Esophagus muscularis mucosa (tissue), 4 donors: ENCODE measurements at regions not wholly inside any gene's neighbourhood (a gene's known extent, or its start where the extent isn't known, plus 50 kb on each side); places are given as distances from the start of the nearest gene placed in this dataset.

Source experiments
- DNase-seq: peaks from one replicate; pipeline ENCODE4 v3.0.0-alpha.2; 2017; ENCODE audit errors: extremely low spot score
- H3K27ac ChIP-seq, 4 donors: fragments of 200-600 bp; sonication (generic); replicated peaks in 1 of 4; 1 replicate in 3 of 4; 2 replicates in 1 of 4; pipeline ENCODE4 v1.5.1; 2016 to 2019; ENCODE audit warnings: mild to moderate bottlenecking in 1 of 4
- H3K27me3 ChIP-seq, 4 donors: fragments of 200-600 bp; sonication (generic); one replicate each; pipeline versions ENCODE4 v1.5.1 to v1.6.0; 2016 to 2019
- H3K36me3 ChIP-seq, 4 donors: fragments of 200-600 bp; sonication (generic); one replicate each; pipeline ENCODE4 v1.5.1; 2016 to 2019
- H3K4me1 ChIP-seq, 4 donors: fragments of 200-600 bp; sonication (generic); one replicate each; pipeline ENCODE4 v1.5.1; 2016 to 2019
- H3K4me3 ChIP-seq, 4 donors: fragments of 200-600 bp; sonication (generic); 1 replicate in 2 of 4; 2 replicates in 2 of 4; pipeline ENCODE4 v1.5.1; 2016 to 2019; ENCODE audit warnings: mild to moderate bottlenecking in 4 of 4, moderate library complexity in 1 of 4
- H3K9me3 ChIP-seq, 4 donors: fragments of 200-600 bp; sonication (generic); 1 replicate in 3 of 4; 2 replicates in 1 of 4; pipeline ENCODE4 v1.5.1; 2016 to 2019
- EP300 ChIP-seq: sonication (generic); formaldehyde crosslinking; IDR thresholded peaks from one replicate; pipeline ENCODE4 v1.6.1; 2017; ENCODE audit warnings: antibody characterized with exemption
- POLR2A ChIP-seq: fragments of 450-650 bp; IDR thresholded peaks from one replicate; pipeline ENCODE4 v1.6.1; 2017; ENCODE audit warnings: antibody characterized with exemption, moderate library complexity, mild to moderate bottlenecking, low read depth
- POLR2AphosphoS5 ChIP-seq, 2 donors: sonication (generic); formaldehyde crosslinking; IDR thresholded peaks; one replicate each; pipeline ENCODE4 v1.6.1; 2017; ENCODE audit warnings: antibody characterized with exemption in 2 of 2
- WGBS: methylation state at CpG from one replicate; pipeline ENCODE4 v1.1.5; 2018; 5-methylcytosine and 5-hydroxymethylcytosine counted together
- intact Hi-C: fragments of 100-400 bp; cut with DNase I; formaldehyde crosslinking; loops from one replicate; pipeline ENCODE4 v1.15.1; 2023
- TF ChIP-seq, protein P1 (sequence below), 3 experiments: fragments of 200-600 bp in 2 of 3; fragments of 450-650 bp in 1 of 3; sonication (generic) in 2 of 3; IDR thresholded peaks; one replicate each; pipeline ENCODE4 v1.5.1; 2017 to 2019; ENCODE audit warnings: antibody characterized with exemption in 3 of 3, mild to moderate bottlenecking in 2 of 3, moderate library complexity in 1 of 3

DNA sequence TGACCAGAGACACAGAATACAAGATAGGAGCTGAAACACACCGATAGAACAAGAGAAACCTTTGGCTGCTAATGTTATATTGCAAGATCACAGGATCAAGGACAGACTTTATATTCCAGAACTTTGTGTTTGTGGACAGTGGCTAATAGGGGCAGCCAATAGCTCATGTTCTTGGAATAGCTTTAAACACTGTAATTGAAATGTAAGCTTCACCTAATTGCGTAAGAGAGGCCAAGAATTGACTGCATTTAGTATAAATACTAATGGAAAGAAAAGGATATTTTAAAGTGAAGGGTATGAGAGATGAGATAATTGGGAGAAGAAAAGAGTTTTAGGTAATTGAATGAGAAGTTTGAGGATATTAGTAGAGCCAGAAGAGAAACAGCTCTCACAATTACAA is 758.8 kb downstream of the CDH11 start:
- H3K27ac ChIP-seq: no peak overlapping the region
- DNase-seq: no peak
- 85% methylated on average over 2 of the region's 2 CpGs for WGBS
- intact Hi-C loops: no loop called here
- no peaks in the 10 kb centered on the region for H3K4me1 ChIP-seq
- H3K27me3 ChIP-seq: no peaks in the 10 kb centered on the region
- no peak overlapping the region for H3K4me3 ChIP-seq
- no peaks in the 10 kb centered on the region for H3K36me3 ChIP-seq
- TF ChIP-seq POLR2A: no peak
- no peaks in the 10 kb centered on the region for H3K9me3 ChIP-seq

DNA sequence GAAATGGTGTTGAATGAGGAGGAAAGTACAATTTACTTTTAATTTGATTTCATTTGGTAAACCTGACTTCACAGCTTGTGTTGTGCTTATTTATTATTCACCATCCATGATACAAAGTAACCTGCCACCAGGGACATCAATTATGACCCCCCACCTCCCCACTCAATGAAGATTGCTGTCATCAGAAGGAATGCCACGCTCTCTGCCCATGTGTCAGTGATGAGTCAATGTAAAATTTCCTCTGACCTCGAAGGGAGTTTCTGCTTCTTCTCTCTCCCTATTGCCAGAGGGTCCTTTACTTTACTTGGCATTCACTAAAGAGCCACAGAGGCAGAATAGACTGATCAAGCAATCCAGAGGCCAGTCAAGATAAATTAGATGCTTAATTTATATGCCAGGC is 759.7 kb downstream of the CDH11 start:
- intact Hi-C loops: no loop called here
- Histone ChIP-seq H3K9me3 (no peaks in the 10 kb centered on the region), H3K36me3 (no peaks in the 10 kb centered on the region), H3K4me3 (no peak overlapping the region), H3K4me1 (no peaks in the 10 kb centered on the region), H3K27me3 (no peaks in the 10 kb centered on the region), H3K27ac (no peak overlapping the region)
- TF ChIP-seq POLR2A (no peak), EP300 (no peak), POLR2AphosphoS5 (IDR thresholded peaks at IDR 0.05) (no peak)
- TF ChIP-seq, protein P1, sequence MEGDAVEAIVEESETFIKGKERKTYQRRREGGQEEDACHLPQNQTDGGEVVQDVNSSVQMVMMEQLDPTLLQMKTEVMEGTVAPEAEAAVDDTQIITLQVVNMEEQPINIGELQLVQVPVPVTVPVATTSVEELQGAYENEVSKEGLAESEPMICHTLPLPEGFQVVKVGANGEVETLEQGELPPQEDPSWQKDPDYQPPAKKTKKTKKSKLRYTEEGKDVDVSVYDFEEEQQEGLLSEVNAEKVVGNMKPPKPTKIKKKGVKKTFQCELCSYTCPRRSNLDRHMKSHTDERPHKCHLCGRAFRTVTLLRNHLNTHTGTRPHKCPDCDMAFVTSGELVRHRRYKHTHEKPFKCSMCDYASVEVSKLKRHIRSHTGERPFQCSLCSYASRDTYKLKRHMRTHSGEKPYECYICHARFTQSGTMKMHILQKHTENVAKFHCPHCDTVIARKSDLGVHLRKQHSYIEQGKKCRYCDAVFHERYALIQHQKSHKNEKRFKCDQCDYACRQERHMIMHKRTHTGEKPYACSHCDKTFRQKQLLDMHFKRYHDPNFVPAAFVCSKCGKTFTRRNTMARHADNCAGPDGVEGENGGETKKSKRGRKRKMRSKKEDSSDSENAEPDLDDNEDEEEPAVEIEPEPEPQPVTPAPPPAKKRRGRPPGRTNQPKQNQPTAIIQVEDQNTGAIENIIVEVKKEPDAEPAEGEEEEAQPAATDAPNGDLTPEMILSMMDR (IDR thresholded peaks at IDR 0.05): no peak
- 56% methylated on average over 2 of the region's 2 CpGs for WGBS
- DNase-seq: no peak

DNA sequence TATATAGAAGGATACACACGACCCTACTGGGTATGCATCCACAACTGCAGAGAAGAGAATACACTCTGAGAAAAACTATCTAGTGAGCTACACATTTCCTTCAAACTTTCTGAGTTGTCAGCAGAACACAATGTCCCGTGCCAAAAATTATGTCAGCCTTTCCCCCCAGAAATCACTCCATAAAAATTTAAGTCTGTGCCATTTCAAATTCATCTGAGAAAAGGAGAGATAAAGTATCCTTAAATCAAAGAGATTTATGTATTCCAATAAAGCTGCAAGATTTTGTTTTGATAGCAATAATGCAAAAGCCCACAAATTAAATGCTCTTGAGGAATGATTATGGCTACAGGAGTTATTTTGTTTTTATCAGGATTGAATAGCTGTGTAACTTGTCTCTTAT is 760.1 kb downstream of the CDH11 start:
- TF ChIP-seq, protein P1 (IDR thresholded peaks at IDR 0.05): no peak
- TF ChIP-seq POLR2AphosphoS5 (IDR thresholded peaks at IDR 0.05) (no peak), EP300 (no peak), POLR2A (no peak)
- no peaks in the 10 kb centered on the region for H3K9me3 ChIP-seq
- 69% methylated on average over 2 of the region's 2 CpGs for WGBS

DNA sequence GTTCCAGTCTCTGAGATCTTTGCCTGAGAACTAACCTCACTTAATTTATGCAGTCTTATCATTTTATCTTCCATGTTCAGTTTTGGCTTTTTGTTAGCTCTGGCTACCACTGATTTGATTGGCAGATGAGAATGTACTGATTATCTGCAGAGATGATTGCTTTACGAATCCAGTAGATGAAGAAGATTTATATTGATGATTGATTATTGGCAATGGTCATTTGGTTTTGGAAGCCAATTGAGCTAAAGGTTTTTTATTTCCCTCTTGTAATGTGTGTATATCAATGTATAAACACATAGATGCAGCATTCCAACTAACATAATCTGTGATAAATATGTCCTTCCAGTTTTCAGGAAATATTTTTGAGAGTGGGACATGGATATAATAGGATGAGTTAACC is 763.6 kb downstream of the CDH11 start:
- Histone ChIP-seq H3K27me3 (no peaks in the 10 kb centered on the region), H3K27ac (no peak overlapping the region), H3K9me3 (no peaks in the 10 kb centered on the region), H3K4me3 (no peak overlapping the region), H3K36me3 (no peaks in the 10 kb centered on the region), H3K4me1 (no peaks in the 10 kb centered on the region)
- no peak for DNase-seq
- intact Hi-C loops: no loop called here
- no peak for TF ChIP-seq POLR2AphosphoS5 (IDR thresholded peaks at IDR 0.05)
- WGBS: 94% methylated on average over 1 of the region's 1 CpG

More for the DNA sequence above, 760.1 kb downstream of the CDH11 start:
- intact Hi-C loops: no loop called here
- Histone ChIP-seq H3K36me3 (no peaks in the 10 kb centered on the region), H3K27me3 (no peaks in the 10 kb centered on the region), H3K4me1 (no peaks in the 10 kb centered on the region), H3K27ac (no peak overlapping the region), H3K4me3 (no peak overlapping the region)
- no peak for DNase-seq

DNA sequence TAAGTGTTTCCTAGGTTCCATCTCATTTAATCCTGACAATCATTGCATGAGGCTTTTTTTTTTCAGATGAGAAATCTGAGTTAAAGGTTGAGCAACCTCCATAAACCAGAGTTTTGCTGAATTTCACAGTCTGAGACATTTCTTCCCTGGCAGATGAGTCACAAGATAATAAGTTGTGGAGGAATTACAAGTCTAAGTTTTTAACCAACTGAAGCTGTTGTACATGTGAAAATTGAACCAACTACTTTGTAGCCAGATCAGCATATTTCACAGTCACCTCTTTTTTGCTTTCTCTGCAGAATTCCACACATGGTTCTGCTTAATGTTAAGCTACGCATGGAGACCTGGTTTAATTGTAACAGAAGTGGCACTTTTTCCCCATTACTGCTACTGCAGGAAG is 765.6 kb downstream of the CDH11 start:
- Histone ChIP-seq H3K4me1 (no peaks in the 10 kb centered on the region), H3K36me3 (no peaks in the 10 kb centered on the region), H3K4me3 (no peak overlapping the region), H3K9me3 (no peaks in the 10 kb centered on the region), H3K27me3 (no peaks in the 10 kb centered on the region), H3K27ac (no peak overlapping the region)
- intact Hi-C loops: no loop called here
- 93% methylated on average over 1 of the region's 1 CpG for WGBS
- TF ChIP-seq POLR2AphosphoS5 (IDR thresholded peaks at IDR 0.05) (no peak), EP300 (no peak), POLR2A (no peak)
- TF ChIP-seq, protein P1 (IDR thresholded peaks at IDR 0.05): no peak
- DNase-seq: no peak

DNA sequence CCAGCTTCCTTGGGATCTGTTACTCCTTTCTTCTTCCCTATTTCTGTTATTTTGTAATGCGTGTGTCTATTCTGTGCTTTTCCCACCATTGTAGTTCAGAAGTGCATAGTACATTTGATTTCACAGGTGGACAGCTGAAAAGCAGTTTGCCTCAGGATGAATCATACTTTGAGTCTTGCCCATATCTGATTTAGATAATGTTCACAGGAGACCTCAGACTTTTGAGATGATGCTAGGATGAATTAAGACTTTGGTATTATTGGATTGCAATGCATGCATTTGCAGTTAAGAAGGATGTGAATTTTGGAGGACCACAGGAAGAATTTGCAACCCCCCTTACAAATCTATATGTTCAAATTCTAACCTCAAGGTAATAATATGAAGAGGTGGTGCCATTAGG is 769.6 kb downstream of the CDH11 start:
- H3K4me1 ChIP-seq: no peaks in the 10 kb centered on the region
- TF ChIP-seq EP300: no peak
- no peak for TF ChIP-seq POLR2AphosphoS5 (IDR thresholded peaks at IDR 0.05)
- TF ChIP-seq POLR2A: no peak
- TF ChIP-seq, protein P1 (IDR thresholded peaks at IDR 0.05): no peak
- no peaks in the 10 kb centered on the region for H3K36me3 ChIP-seq
- no peak overlapping the region for H3K4me3 ChIP-seq
- no peak overlapping the region for H3K27ac ChIP-seq
- no peak for DNase-seq
- WGBS: 100% methylated on average over 1 of the region's 1 CpG
- H3K27me3 ChIP-seq: no peaks in the 10 kb centered on the region
- H3K9me3 ChIP-seq: no peaks in the 10 kb centered on the region
- intact Hi-C loops: no loop called here
